HEK293T (cell line): ENCODE measurements at regions not wholly inside any gene's neighbourhood (a gene's known extent, or its start where the extent isn't known, plus 50 kb on each side); places are given as distances from the start of the nearest gene placed in this dataset.

Experiments used
- ARNT ChIP-seq: fragments of 450-650 bp; IDR thresholded peaks from 2 replicates; pipeline ENCODE4 v1.6.1; 2017; ENCODE audit warnings: mild to moderate bottlenecking
- BHLHE40 ChIP-seq: fragments of 450-650 bp; IDR thresholded peaks from 2 replicates; pipeline ENCODE4 v1.6.1; 2016; ENCODE audit warnings: mild to moderate bottlenecking, moderate library complexity, borderline replicate concordance
- CTBP1 ChIP-seq: fragments of 450-650 bp; IDR thresholded peaks from 2 replicates; pipeline ENCODE4 v1.6.1; 2016; ENCODE audit warnings: borderline replicate concordance
- ELF4 ChIP-seq: fragments of 450-650 bp; IDR thresholded peaks from 2 replicates; pipeline ENCODE4 v1.6.1; 2017; ENCODE audit warnings: antibody characterized with exemption
- FOXA1 ChIP-seq: fragments of 450-650 bp; IDR thresholded peaks from 2 replicates; pipeline ENCODE4 v1.6.1; 2016; ENCODE audit warnings: mild to moderate bottlenecking
- FOXM1 ChIP-seq: fragments of 450-650 bp; IDR thresholded peaks from 2 replicates; pipeline ENCODE4 v1.6.1; 2017; ENCODE audit warnings: mild to moderate bottlenecking, borderline replicate concordance
- HDGF ChIP-seq: fragments of 450-650 bp; IDR thresholded peaks from 2 replicates; pipeline ENCODE4 v1.6.1; 2017; ENCODE audit warnings: antibody characterized with exemption, borderline replicate concordance
- L3MBTL2 ChIP-seq: fragments of 450-650 bp; conservative IDR thresholded peaks from 2 replicates; pipeline ENCODE4 v1.6.1; 2016; ENCODE audit warnings: mild to moderate bottlenecking
- LEF1 ChIP-seq: fragments of 450-650 bp; IDR thresholded peaks from 2 replicates; pipeline ENCODE4 v1.6.1; 2017; ENCODE audit warnings: mild to moderate bottlenecking, borderline replicate concordance
- NFRKB ChIP-seq: fragments of 450-650 bp; IDR thresholded peaks from 2 replicates; pipeline ENCODE4 v1.6.1; 2016; ENCODE audit warnings: mild to moderate bottlenecking, moderate library complexity
- PKNOX1 ChIP-seq: fragments of 450-650 bp; IDR thresholded peaks from 2 replicates; pipeline ENCODE4 v1.6.1; 2016
- SP1 ChIP-seq: fragments of 450-650 bp; IDR thresholded peaks from 2 replicates; pipeline ENCODE4 v1.6.1; 2017
- SUZ12 ChIP-seq: fragments of 450-650 bp; IDR thresholded peaks from 2 replicates; pipeline ENCODE4 v1.6.1; 2016; ENCODE audit warnings: mild to moderate bottlenecking
- ZNF384 ChIP-seq: fragments of 450-650 bp; IDR thresholded peaks from 2 replicates; pipeline ENCODE4 v1.6.1; 2016

DNA sequence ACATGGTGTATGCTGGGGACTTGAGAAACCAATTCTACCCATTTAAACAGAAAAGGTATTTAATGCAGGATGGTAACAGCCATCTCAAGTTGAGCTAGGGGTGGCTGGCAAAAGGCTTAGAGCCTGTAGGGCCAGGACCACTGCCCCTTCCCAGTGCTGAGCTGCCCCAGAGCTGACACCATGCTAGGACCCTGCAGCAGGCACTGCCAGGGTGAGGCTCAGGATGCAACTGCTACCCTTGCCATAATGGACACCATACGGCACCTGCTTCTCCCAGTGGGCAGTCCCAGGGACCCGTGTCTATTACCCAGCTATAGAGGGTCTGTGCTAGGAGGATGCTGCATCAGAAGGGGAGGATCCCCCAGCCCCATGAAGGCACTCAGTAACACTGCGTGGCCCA lies 160.7 kb upstream of the ADCY1 start:
- no peak for TF ChIP-seq L3MBTL2
- TF ChIP-seq LEF1: no peak
- no peak for TF ChIP-seq SP1
- no peak for TF ChIP-seq FOXM1
- TF ChIP-seq BHLHE40: no peak
- TF ChIP-seq SUZ12: no peak
- no peak for TF ChIP-seq HDGF
- no peak for TF ChIP-seq ELF4
- TF ChIP-seq CTBP1: no peak
- TF ChIP-seq NFRKB: no peak
- no peak for TF ChIP-seq ZNF384
- no peak for TF ChIP-seq PKNOX1
- no peak for TF ChIP-seq ARNT
- TF ChIP-seq FOXA1: no peak
